ENCODE measurements at regions not wholly inside any gene's neighbourhood (a gene's known extent, or its start where the extent isn't known, plus 50 kb on each side); places are given as distances from the start of the nearest gene placed in this dataset.

DNA sequence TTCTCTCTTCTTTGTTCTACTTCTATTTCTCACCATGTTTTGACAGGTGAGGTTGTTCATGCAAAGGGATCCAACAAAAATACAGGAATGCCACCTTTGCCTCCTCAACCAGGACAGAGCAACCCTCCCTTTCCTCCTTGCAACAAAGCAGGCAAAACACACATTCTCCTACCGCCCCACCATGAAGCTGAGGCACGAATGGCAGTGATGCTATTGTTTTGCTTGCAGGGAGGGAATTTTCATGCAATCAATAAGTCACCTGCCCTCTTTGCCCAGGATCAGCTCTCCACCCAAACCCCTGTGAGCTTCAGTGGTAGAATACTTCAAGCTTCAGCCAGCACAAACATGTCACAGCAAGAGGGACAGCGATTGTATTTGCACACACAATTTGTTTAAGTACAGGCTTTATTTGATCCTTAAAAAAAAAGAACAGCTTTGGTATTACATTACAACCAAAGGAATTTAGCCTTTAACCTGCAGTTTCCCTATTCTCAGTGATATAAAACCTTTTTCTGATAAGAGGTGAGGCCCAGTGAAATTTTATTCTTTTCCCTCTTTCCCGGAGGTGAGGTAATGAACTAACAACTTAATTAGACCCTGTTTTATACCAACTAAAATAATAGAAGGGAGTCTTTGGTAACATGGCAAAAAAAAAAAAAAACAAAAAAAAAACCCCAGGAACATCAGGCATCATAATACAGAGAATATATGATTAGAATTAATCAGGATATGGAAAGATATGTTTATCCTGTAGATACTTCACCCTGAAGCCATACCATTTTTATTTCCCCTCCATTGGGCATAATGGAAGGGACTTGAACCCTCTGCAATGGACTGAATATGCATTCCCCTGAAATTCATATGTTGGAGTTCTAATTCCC lies 87.0 kb upstream of the EEA1 start:
- no peak for DNase-seq

DNA sequence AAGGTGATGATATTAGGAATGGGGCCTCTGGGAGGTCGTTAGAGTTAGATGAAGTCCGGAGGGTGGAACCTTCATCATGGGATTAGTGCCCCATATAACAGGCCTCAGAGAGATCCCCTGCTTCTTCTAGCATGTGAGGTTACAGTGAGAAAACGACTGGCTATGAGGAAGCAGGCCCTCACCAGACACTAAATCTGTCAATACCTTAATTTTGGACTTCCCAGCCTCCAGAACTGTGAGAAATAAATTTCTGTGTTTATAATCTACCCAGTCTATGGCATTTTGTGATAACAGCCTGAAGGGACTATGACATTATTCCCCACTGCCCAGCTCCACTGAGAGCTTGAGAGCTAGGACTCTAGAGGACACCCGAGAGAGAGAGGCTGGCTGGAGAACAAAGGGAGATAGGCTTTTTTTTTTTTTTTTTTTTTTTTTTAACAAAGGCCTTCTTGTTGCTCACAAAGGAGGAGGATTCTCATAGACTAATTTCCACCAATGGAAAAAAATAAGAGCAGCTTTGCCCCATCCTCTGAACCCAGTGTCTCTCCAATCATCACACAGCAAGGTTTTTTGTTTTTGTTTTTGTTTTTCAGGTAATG lies 87.8 kb upstream of the EEA1 start:
- no peak for DNase-seq

DNA sequence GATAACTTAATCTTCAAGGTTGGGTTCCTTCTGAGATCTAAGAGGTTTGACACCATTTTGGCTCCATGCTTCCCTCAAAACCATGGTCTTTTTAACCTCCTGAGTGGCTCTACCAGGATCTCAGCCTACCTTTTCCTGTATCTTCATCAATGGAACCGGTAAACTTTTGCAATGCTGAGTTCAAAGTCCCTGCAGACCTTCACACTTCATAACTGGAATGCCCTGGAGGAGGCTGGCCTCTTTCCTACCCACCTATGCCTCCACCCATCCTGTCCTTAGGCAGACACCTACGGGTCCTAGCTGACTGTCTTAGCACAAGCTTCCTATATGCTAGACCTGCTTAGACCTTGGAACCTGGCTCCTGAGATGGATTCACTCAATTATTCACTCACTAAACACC lies 89.5 kb upstream of the EEA1 start:
- no peak for DNase-seq

DNA sequence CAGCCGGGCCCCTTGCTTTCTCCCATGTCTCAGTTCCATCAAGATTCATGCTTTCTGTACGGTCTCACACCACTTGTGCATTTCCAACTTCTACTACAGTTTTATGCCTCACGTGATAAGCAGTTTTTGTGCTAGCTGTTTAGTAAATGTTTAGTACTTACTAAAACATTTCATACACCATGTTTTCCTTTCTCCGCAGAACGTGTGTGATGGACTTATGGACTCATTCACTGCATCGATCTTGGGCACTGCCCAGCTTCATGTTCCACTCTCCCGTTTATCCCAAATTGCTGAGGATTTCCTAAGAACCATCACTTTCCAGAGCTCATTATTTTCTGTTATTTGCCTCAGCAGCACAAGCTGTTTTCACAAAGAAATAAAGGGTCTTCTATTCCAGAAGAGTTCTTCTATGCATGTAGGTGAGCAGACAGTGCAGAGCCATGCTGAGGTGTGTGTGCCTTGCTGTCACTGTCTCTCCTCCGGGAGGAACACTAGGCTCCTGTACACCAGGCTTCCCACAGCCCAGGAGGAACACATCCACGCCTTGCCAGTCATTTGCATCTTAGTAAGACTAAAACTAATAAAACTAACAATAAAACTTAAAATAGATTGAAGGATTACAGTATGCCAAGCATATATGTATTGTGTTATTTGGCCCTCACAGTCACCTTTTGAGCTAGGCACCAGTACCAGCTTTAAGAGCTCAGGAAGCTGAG lies 90.3 kb upstream of the EEA1 start:
- DNase-seq = no peak

DNA sequence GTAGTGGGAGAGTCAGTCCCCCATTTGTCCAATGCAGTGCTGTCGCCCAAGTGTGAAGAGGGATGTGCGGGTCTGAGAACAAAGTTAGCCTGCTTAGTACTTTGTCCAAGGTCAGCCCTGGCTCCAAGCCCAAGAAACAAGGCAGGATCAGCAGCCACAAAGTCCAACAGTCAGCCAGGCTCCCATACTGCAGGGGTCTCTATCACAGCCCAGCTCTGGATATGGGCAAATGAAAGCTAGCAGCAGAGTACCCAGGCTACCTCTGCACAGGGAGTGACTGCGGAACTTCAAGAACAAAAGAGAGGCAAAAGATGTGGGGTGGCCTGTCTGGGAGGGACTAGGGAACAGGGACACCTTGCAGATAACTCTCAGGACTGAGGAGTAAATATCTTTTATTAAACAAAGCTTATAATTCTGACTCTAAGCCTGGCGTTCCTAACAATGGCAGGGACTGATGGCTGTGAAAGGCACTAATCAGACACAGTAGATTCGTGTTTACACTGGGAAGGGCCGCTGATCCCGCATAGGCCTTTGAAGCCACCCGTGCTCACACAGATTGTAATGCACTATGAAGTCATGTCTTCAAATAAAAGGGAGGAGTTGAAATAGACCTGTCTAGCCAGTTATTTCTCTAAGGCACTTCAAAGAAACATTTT lies 91.0 kb upstream of the EEA1 start:
- DNase-seq = no peak

DNA sequence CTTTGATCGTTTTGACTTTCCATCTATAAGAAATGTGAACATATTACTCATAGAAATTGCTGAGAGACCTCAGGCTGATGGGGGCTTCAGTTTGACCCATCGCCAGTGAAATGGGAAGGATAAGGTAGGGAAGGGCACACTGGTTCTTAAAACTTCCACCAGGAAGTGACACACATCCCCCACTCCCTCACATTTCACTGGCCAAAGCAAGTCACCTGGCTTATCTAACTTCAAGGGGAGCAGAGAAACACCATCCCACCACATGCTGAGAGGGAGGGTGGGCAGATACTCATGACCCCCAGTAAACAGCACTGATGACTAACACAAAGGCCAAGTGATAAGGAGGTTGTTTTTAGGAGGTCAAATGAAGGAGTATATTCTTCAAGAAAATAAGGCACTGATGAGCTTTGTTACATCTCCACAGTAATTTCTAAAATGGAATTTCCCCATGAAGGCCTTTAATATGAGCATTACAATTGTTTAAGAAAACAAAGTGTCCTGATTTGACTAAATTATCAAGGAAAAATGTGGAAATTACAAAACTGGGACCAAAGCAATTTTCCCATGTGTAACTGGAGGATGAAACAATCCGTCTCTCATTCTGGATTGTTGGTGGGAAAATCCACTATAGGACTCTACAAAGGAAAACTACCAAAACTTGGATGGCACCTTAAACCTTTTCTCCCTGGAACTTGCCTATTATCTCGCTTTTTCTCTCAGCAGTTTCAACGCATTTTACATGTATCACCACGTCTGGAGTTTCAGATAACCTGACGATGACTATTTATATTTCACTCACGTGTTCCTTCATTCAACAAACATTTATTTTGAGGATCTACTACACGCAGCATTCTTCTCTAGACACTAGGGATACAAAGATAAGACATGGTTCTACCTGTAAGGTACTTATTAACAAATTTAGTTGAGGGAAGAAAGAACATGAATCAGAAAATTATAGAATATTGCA lies 91.8 kb upstream of the EEA1 start:
- no peak for DNase-seq

DNA sequence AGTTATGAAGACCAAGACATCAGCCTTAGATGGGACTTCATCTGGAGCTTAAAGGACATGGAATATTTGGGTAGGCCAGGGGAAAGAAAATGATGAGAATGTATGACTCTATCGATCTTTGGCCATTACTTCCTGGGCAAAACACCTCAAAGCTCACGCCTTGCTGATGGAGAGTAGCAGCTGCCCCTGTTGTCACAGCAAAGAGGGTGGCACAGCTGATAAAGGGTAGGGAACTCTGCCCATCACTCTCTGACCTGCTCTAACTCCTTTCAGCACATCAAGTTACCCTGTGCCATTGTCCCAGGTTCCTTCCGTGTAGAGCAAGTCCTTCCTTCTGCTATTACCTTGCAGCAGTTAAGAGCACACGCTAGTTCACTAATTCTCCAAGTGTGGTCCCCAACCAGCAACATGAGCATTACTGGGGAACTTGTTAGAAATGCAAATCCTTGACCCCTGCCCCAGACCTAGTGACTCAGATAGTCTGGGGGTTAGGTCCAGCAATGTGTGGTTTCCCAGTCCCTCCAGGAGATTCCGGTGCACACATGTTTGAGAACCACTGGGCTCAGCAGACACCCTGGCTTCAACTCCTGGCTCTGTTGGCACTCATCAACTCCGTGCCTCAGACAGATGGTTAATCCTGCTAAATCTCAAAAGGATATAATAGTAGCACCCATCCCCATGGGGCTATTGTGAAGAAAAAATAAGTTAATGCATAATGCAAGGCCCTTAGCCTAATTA lies 93.7 kb upstream of the EEA1 start:
- DNase-seq = no peak

DNA sequence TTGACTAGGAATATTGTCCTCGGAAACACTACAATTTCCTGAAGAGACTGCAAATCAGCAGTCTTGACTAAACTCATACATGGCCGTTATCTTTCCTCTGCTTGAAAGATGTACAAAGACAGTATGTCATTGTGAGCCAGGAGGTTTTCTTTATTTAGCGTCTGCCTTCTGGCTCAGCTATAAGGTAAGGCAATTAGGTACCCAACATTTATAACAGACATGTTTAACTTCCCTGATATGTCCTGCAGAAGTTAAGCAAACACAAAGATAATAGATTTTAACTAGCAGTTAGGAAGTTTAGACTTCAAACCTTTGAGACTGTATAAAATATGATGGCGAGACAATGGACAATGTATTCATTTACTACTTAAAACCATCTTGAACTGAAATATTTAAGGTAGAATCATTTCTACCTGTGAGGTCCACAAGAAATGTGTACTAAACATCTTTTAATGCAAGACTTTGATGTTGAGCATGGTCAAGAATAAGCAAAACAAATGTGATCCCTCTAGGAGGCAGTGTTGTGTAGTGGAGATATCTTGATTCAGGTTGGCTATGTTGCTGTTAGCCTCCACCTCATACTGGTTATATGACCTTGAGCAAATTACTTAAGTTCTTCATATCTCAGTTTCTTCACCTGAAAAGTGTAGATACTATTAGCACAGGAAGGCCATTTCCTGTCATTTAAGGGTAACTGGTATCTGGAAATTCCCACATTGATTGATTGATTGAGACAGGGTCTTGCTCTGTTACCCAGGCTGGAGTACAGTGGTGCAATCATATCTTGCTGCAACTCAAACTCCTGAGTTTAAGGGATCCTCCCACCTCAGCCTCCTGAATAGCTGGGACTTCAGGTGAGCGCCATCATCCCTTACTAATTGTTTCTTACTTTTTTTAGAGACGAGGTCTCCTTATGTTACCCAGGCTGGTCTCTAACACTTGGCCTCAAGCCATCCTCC lies 96.3 kb upstream of the EEA1 start:
- peak; percentile 21 for DNase-seq

DNA sequence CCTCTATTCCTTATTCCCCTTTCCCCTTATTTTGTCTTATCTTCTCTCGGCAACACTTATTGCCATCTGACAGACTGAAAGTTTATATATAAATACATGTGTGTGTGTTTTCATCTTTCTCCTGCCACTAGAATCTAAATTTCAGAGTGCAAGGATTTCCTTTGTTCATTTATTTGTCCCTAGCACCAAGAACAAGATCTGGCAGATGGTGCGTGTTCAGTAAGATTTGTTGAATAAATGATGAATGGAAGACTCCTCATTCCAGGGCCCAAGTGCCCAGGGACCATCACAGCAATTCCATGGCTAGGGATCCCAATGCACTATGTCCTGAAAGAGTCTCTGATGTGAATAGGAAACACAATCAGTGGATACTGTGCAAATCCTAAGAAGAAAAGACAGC lies 97.9 kb upstream of the EEA1 start:
- no peak for DNase-seq

DNA sequence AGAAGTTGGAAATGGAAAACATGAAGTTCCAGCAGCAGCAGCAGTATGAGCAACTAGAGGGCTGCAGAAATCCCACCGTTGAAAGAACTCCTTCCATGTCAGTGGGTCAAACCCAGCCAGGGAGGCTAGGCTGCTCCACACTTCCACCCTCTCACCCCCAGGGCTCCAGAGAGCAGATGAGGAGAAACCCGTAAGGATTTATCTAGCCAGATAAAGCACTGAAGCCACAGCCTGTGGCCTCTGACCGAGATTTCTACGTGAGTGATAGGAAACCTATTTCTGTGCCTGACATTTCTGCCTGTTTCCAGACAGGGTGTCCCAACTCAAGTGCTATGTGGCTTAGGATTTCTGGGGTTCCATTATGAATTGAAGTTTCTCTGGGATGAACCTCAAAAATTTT lies 100.0 kb upstream of the EEA1 start:
- DNase-seq = no peak

DNA sequence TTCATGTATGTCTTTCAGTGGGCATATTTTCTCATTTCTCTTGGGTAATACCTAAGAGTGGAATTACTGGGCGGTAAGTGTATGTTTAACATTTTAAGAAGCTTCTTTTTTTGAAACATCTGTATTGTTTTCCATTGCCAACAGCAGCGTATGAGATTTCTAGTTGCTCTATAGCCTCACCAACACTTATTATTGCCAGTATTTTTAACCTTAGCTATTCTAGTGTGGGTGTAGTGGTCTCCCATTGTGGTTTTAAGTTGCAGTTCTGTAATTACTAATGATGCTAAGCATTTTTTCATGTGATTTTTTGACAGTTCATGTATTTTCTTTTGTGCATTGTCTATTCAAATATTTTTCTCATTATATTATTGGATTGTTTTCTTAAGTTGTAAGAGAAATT lies 101.9 kb upstream of the EEA1 start:
- DNase-seq = no peak

DNA sequence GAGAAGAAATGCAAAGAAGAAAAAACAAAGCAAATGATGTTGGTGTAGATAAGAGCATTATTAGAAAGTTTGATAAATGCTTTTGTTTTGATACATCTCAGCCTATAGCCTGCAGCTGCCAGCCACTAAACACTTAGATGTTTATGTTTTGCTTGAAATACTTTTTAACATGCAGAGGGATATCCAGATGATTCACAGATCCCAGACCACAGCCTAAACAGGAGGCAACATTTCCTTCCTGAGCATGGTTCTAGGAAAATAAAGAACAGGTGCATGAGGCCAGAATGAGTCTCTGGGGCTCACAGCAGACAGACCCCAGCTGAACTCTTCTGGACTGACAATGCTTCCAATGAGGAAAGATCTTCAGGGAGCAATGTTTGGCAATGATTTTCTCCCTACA lies 103.7 kb upstream of the EEA1 start:
- DNase-seq = no peak

DNA sequence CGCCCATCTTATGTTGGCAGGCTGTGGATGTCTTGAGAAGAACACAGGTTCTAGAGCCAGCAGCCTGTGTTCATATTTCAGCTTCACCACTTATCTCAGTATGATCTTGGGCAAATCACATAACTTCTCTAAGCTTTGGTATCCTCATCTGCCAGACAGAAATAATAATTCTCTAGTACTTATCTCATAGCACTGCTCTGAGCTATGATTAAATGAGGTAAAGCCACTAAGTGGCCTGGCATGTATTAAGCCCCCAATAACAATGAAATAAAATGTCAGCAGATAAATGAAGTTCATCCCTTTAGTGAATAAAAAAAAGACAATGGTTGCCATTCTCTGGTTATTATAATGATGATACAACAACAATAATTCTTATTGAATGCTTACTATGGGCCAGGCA lies 104.9 kb upstream of the EEA1 start:
- DNase-seq = no peak

DNA sequence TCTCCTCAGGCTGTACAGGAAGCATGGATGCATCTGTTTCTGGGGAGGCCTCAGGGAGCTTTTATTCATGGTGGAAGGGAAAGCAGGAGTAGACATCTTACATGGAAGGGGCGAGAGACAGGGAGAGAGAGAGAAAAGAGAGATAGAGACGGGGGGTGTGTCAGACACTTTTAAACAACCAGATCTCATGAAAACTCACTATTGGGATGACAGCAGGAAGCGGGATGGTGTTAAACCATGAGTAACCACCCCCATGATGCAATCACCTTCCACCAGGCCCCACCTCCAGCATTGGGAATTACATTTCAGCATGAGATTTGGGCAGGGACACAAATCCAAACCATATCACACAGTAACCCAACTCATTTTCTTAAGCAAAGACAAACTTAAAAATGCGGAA lies 110.0 kb upstream of the EEA1 start:
- no peak for DNase-seq

DNA sequence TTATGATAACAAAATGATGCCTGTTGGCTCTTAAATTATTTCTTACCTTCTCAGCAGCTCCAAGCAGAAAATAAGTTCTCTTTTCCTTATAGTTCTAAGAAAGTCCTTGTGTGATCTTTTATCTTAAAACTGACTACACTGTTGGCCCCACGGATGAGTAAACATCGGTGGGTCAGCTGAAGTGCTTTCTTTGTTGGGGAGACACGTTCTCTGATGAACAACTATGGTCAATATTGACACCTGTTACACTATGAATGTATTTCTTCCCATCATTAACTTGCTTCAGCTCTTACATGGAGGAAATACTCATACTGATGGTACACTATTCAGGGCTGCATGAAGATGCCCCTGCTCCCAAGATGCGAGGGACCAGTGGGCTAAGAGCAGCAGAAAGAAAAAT lies 110.8 kb upstream of the EEA1 start:
- no peak for DNase-seq

DNA sequence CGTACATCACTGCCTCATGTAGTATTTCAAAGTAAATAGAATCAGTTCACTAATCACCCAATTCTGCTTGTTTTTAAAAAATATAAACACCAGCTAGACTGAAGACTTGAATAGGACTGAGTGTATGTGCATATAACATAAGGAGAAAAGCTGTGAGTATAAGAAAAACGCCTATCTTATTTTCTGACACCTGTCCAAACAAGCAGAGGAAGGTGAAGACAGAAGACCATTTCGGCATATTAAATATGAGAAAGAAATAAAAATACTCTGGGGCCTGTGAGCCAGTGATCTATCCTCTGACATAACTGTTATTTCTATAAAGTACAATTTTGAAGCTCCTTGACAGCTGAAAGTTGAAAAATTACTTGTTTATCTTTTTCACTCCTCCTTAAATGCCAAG lies 111.3 kb upstream of the EEA1 start:
- DNase-seq = no peak

DNA sequence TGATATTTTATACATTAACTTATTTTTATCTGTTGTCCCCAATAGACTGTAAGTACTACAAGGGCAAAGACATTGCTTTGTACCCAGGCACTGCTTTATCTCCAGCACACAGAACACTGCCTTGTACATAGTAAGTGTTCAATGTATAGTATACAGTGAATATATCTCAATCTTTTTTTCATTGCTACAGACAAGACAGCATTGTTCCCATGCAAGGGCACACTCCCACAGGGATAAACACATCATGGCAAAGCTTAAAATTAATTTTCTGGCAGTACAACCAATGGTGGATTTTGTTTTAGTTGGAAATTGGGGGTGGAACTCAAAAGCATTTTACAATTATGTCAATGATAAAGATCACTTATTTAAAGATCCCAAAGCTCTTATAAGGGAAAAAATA lies 112.3 kb upstream of the EEA1 start:
- DNase-seq = no peak

DNA sequence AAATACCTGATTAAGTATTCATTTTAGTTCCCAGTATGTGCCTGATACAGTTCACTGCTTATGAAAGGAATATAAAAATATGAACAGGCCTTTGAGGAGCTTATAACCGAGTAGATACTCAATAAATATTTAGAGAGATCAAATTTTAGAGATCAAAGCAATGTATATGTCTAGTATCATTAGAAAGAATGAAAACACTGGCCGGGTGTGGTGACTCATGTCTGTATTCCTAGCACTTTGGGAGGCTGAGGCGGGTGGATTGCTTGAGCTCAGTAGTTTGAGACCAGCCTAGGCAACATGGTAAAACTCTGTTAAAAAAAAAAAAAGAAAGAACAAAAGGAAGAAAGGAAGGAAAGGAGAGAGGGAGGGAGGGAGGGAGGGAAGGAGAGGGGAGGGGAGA lies 113.2 kb upstream of the EEA1 start:
- DNase-seq = no peak

DNA sequence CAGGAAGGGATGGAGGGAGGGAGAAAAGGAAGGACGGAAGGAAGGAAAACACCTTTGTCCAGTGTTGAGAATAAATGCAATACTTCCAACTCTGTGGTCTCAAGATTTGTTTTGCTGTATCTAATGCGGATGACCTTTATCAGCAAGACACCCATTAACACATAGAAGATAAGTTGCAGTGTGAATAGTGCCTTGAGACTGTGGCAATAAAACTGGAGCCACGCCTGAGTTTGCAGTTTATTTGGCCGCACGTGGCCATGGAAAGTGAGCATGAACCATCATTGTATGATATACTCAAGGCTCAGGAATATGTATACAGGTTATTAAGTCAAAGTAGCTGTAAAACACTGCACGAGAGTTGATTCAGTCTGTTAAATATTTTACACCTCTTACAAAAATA lies 113.6 kb upstream of the EEA1 start:
- no peak for DNase-seq

DNA sequence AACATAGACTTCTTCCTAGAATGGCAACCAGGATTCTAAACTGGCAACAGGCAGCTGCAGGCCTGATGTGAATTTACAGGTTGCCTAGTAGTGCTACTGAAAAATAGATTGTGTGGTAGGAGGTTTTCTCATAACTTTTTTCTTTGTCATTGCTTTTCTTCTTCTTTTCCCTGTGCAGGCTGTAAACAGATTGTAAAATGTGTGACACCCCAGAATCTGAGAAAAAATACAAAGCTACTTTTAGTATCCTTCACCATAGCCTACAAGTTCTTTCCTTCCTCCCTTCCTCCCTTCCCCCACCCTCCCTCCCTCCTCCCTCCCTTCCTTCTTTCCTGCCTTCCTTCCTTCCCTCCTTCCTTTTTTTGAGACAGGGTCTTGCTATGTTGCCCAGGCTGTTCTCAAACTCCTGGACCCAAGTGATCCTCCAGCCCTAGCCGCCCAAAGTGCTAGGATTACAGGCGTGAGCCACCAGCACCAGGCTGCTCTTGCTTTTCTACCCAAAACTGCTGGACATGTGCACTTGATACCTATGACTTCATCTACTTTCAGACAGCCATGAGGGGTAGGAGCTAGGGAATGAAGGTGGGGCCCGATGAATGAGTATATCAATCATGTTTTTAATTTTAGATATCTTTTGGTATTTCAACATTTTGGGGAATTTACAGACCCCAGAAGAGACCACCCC lies 114.2 kb upstream of the EEA1 start:
- no peak for DNase-seq
